Neural progenitor cell (in vitro differentiated cells): ENCODE measurements at regions not wholly inside any gene's neighbourhood (a gene's known extent, or its start where the extent isn't known, plus 50 kb on each side); places are given as distances from the start of the nearest gene placed in this dataset.

Experiments
- DNase-seq: peaks from one replicate; pipeline ENCODE4 v3.0.0-alpha.2; 2016; ENCODE audit warnings: low spot score
- H2AFZ ChIP-seq: fragments of 200-600 bp; sonication (generic); replicated peaks from 2 replicates; pipeline ENCODE4 v1.6.1; 2016; ENCODE audit warnings: antibody characterized with exemption
- H3F3A ChIP-seq: fragments of 200-600 bp; sonication (generic); 2 replicates; pipeline ENCODE4 v1.6.1; 2016; ENCODE audit warnings: antibody characterized with exemption, low read depth
- H3K27ac ChIP-seq: fragments of 200-600 bp; sonication (generic); 2 replicates; pipeline ENCODE4 v1.5.1; 2016; ENCODE audit warnings: mild to moderate bottlenecking
- H3K27me3 ChIP-seq: fragments of 200-600 bp; sonication (generic); 2 replicates; pipeline ENCODE4 v1.6.1; 2016; ENCODE audit warnings: mild to moderate bottlenecking, moderate library complexity
- H3K36me3 ChIP-seq: fragments of 200-600 bp; sonication (generic); 2 replicates; pipeline ENCODE4 v1.5.1; 2016
- H3K4me1 ChIP-seq: fragments of 200-600 bp; sonication (generic); 2 replicates; pipeline ENCODE4 v1.6.1; 2016; ENCODE audit warnings: mixed run types
- H3K4me2 ChIP-seq: fragments of 200-600 bp; sonication (generic); 2 replicates; pipeline ENCODE4 v1.6.1; 2016
- H3K4me3 ChIP-seq: fragments of 200-600 bp; sonication (generic); 2 replicates; pipeline ENCODE4 v1.5.1; 2016
- H3K79me2 ChIP-seq: fragments of 200-600 bp; sonication (generic); 2 replicates; pipeline ENCODE4 v1.6.1; 2016; ENCODE audit warnings: low read depth
- H3K9ac ChIP-seq: fragments of 200-600 bp; sonication (generic); 2 replicates; pipeline ENCODE4 v1.6.1; 2016
- H3K9me3 ChIP-seq: fragments of 200-600 bp; sonication (generic); 2 replicates; pipeline ENCODE4 v1.5.1; 2016; ENCODE audit warnings: low read depth
- H4K20me1 ChIP-seq: fragments of 200-600 bp; sonication (generic); 2 replicates; pipeline ENCODE4 v1.6.1; 2016; ENCODE audit warnings: low read depth
- H3K27ac Mint-ChIP-seq: 3 replicates; pipeline ENCODE4 v1.8.0; 2021; ENCODE audit warnings: mixed read lengths
- H3K27me3 Mint-ChIP-seq: 2 replicates; pipeline ENCODE4 v1.8.0; 2022; ENCODE audit warnings: low read depth, mild to moderate bottlenecking, inconsistent platforms, moderate library complexity, mixed read lengths; ENCODE audit not compliant: insufficient read depth
- H3K36me3 Mint-ChIP-seq: 3 replicates; pipeline ENCODE4 v1.8.0; 2021; ENCODE audit warnings: mixed read lengths
- H3K4me1 Mint-ChIP-seq: 3 replicates; pipeline ENCODE4 v1.8.0; 2021; ENCODE audit warnings: mixed read lengths
- H3K4me3 Mint-ChIP-seq: 3 replicates; pipeline ENCODE4 v1.8.0; 2021; ENCODE audit warnings: mild to moderate bottlenecking, moderate library complexity, mixed read lengths
- H3K9me3 Mint-ChIP-seq: 3 replicates; pipeline ENCODE4 v1.8.0; 2020; ENCODE audit warnings: mixed read lengths
- CTCF ChIP-seq: fragments of 200-600 bp; sonication (generic); IDR thresholded peaks from 2 replicates; pipeline ENCODE4 v1.5.1; 2017; ENCODE audit warnings: antibody characterized with exemption, mild to moderate bottlenecking
- EZH2 ChIP-seq: fragments of 200-600 bp; sonication (generic); IDR thresholded peaks from 2 replicates; pipeline ENCODE4 v1.6.1; 2017; ENCODE audit warnings: antibody characterized with exemption, mild to moderate bottlenecking, moderate library complexity
- EZH2phosphoT487 ChIP-seq: fragments of 200-600 bp; sonication (generic); IDR thresholded peaks from 2 replicates; pipeline ENCODE4 v1.6.1; 2017; ENCODE audit warnings: antibody characterized with exemption

GRCh38 chr4:133058701-133059100, 90.4 kb upstream of the PCDH10 start:
- Histone ChIP-seq H4K20me1 (no peaks in the 10 kb centered on the region), H3K79me2 (no peaks in the 10 kb centered on the region), H3K27me3 (no peaks in the 10 kb centered on the region), H3F3A (no peaks in the 10 kb centered on the region), H3K9me3 (no peaks in the 10 kb centered on the region), H3K36me3 (no peaks in the 10 kb centered on the region), H3K4me3 (no peak overlapping the region), H3K4me2 (no peak overlapping the region), H3K4me1 (no peaks in the 10 kb centered on the region), H3K9ac (no peak overlapping the region), H3K27ac (no peak overlapping the region), H2AFZ (peak overlapping the region; percentile 79)
- H3K4me1 Mint-ChIP-seq: peaks cover 9% of the 10 kb centered on the region
- DNase-seq: peak; percentile 32
- no peak overlapping the region for H3K27ac Mint-ChIP-seq
- H3K4me3 Mint-ChIP-seq: no peak overlapping the region
- TF ChIP-seq EZH2: no peak
- no peak for TF ChIP-seq CTCF
- TF ChIP-seq EZH2phosphoT487: no peak
- H3K9me3 Mint-ChIP-seq: no peaks in the 10 kb centered on the region
- H3K27me3 Mint-ChIP-seq: no peaks in the 10 kb centered on the region
- H3K36me3 Mint-ChIP-seq: no peaks in the 10 kb centered on the region

GRCh38 chr4:133059117-133059516, 90.0 kb upstream of the PCDH10 start:
- Histone ChIP-seq H3K36me3 (no peaks in the 10 kb centered on the region), H3K4me2 (no peak overlapping the region), H3K9ac (no peak overlapping the region), H3K4me3 (no peak overlapping the region), H3K27me3 (no peaks in the 10 kb centered on the region), H3F3A (no peaks in the 10 kb centered on the region), H2AFZ (peak overlapping the region; percentile 79), H3K9me3 (no peaks in the 10 kb centered on the region), H3K79me2 (no peaks in the 10 kb centered on the region), H3K27ac (no peak overlapping the region), H3K4me1 (no peaks in the 10 kb centered on the region), H4K20me1 (no peaks in the 10 kb centered on the region)
- no peaks in the 10 kb centered on the region for H3K27me3 Mint-ChIP-seq
- no peak overlapping the region for H3K4me3 Mint-ChIP-seq
- H3K36me3 Mint-ChIP-seq: no peaks in the 10 kb centered on the region
- H3K27ac Mint-ChIP-seq: no peak overlapping the region
- H3K4me1 Mint-ChIP-seq: peaks cover 9% of the 10 kb centered on the region
- no peak for TF ChIP-seq CTCF
- no peak for TF ChIP-seq EZH2
- no peak for DNase-seq
- H3K9me3 Mint-ChIP-seq: no peaks in the 10 kb centered on the region

- H3K4me3 ChIP-seq: no peak overlapping the region
- no peaks in the 10 kb centered on the region for H3K27me3 Mint-ChIP-seq
- H3K9me3 Mint-ChIP-seq: peaks cover 6% of the 10 kb centered on the region
- no peaks in the 10 kb centered on the region for H3K27me3 ChIP-seq
- no peak overlapping the region for H3K27ac ChIP-seq
- no peaks in the 10 kb centered on the region for H3K36me3 Mint-ChIP-seq
- H3K4me1 ChIP-seq: no peaks in the 10 kb centered on the region
- H3K36me3 ChIP-seq: no peaks in the 10 kb centered on the region
- no peak for TF ChIP-seq EZH2phosphoT487
- no peak for TF ChIP-seq CTCF
- no peak for TF ChIP-seq EZH2
- no peaks in the 10 kb centered on the region for H3K79me2 ChIP-seq
- H3K4me3 Mint-ChIP-seq: no peak overlapping the region
- H3K27ac Mint-ChIP-seq: no peak overlapping the region
- H2AFZ ChIP-seq: no peak overlapping the region
- DNase-seq: no peak
- no peaks in the 10 kb centered on the region for H3F3A ChIP-seq
- no peak overlapping the region for H3K9ac ChIP-seq
- H3K4me1 Mint-ChIP-seq: peaks cover 9% of the 10 kb centered on the region
- no peaks in the 10 kb centered on the region for H4K20me1 ChIP-seq
- no peak overlapping the region for H3K4me2 ChIP-seq
- H3K9me3 ChIP-seq: no peaks in the 10 kb centered on the region
These were observed 86.2 kb upstream of the PCDH10 start for GRCh38 chr4:133062851-133063250.

- H3K36me3 Mint-ChIP-seq: no peaks in the 10 kb centered on the region
- Histone ChIP-seq H3F3A (no peaks in the 10 kb centered on the region), H3K79me2 (no peaks in the 10 kb centered on the region), H3K36me3 (no peaks in the 10 kb centered on the region), H3K4me2 (no peak overlapping the region), H3K4me1 (no peaks in the 10 kb centered on the region), H3K9me3 (no peaks in the 10 kb centered on the region), H2AFZ (no peak overlapping the region), H3K27ac (no peak overlapping the region), H3K9ac (no peak overlapping the region), H3K27me3 (no peaks in the 10 kb centered on the region), H4K20me1 (no peaks in the 10 kb centered on the region), H3K4me3 (no peak overlapping the region)
- peaks cover 26% of the 10 kb centered on the region for H3K9me3 Mint-ChIP-seq
- no peak for DNase-seq
- peaks cover 3% of the 10 kb centered on the region for H3K27me3 Mint-ChIP-seq
- no peak overlapping the region for H3K27ac Mint-ChIP-seq
- no peak for TF ChIP-seq EZH2
- no peak for TF ChIP-seq CTCF
- TF ChIP-seq EZH2phosphoT487: no peak
- H3K4me3 Mint-ChIP-seq: no peak overlapping the region
- H3K4me1 Mint-ChIP-seq: no peaks in the 10 kb centered on the region
These were observed 81.0 kb upstream of the PCDH10 start for GRCh38 chr4:133068083-133068482.
